K562 (cell line): ENCODE measurements at regions not wholly inside any gene's neighbourhood (a gene's known extent, or its start where the extent isn't known, plus 50 kb on each side); places are given as distances from the start of the nearest gene placed in this dataset.

Experiments
- ATAC-seq: fragments of 200-7000 bp; cut with Tn5 transposase; 3 replicates; pipeline ENCODE4 v1.9.1; 2020; ENCODE audit warnings: moderate library complexity
- BruUV-seq: library from RNA; stranded (reverse); fragments of 400-500 nt; replicated peaks from 2 replicates; lab custom pipeline; 2021; lab: Mats Ljungman, UMichigan
- CTCF ChIA-PET: fragments of 300-600 bp; formaldehyde crosslinking; extraction: SDS; loops from one replicate; lab custom pipeline; 2021; ENCODE audit warnings: low intra/inter-chr PET ratio; lab: Yijun Ruan, JAX
- POLR2A ChIA-PET: fragments of 300-600, 350-650 bp; sonication (Branson Sonifier 250); formaldehyde crosslinking; extraction: SDS; loops from one replicate; lab custom pipeline; 2021; ENCODE audit warnings: antibody characterized with exemption, inconsistent platforms; lab: Yijun Ruan, JAX
- DNase-seq, 4 experiments: peaks; one replicate each; pipeline versions ENCODE4 v3.0.0 to v3.0.0-alpha.2; 2011 to 2018; ENCODE audit warnings: low spot score in 3 of 4, mixed read lengths in 3 of 4; ENCODE audit errors: extremely low read depth in 1 of 4
- FAIRE-seq: peaks from 2 replicates; lab custom pipeline; 2011; peaks lifted over from hg19 to GRCh38; lab: Jason Lieb, UNC
- H2AFZ ChIP-seq: 2 replicates; pipeline ENCODE4 v1.6.0; 2011; ENCODE audit warnings: low read depth, low read length, control low read depth, inconsistent platforms
- H3K27ac ChIP-seq: fragments of 200-600 bp; 3 replicates; pipeline ENCODE4 v1.8.0; 2011; ENCODE audit warnings: low read depth, mild to moderate bottlenecking, control low read depth, inconsistent platforms, low read length, moderate library complexity, mixed read lengths; ENCODE audit errors: extremely low read depth
- H3K27me3 ChIP-seq, 2 experiments: fragments of 300-600 bp in 1 of 2; 2 replicates in 1 of 2; 3 replicates in 1 of 2; pipeline versions ENCODE4 v1.6.0 to v1.8.0; 2011; ENCODE audit warnings: inconsistent platforms in 2 of 2, low read length in 2 of 2, mild to moderate bottlenecking in 1 of 2, mixed read lengths in 1 of 2, moderate library complexity in 1 of 2; ENCODE audit not compliant: control insufficient read depth in 2 of 2, insufficient read depth in 2 of 2
- H3K36me3 ChIP-seq: fragments of 300-600 bp; 3 replicates; pipeline ENCODE4 v1.8.0; 2011; ENCODE audit warnings: mild to moderate bottlenecking, low read length, inconsistent platforms; ENCODE audit not compliant: control insufficient read depth, insufficient read depth
- H3K4me1 ChIP-seq, 2 experiments: fragments of 200-600 bp in 1 of 2; replicated peaks in 1 of 2; 2 replicates in 1 of 2; 3 replicates in 1 of 2; pipeline versions ENCODE4 v1.5.1 to v1.8.0; 2011; ENCODE audit warnings: inconsistent platforms in 2 of 2, low read length in 2 of 2, mild to moderate bottlenecking in 1 of 2, mixed read lengths in 1 of 2, moderate library complexity in 1 of 2; ENCODE audit not compliant: control insufficient read depth in 2 of 2, insufficient read depth in 2 of 2
- H3K4me2 ChIP-seq: 2 replicates; pipeline ENCODE4 v1.6.1; 2011; ENCODE audit warnings: low read length, control low read depth, inconsistent platforms, mixed read lengths; ENCODE audit not compliant: insufficient read depth
- H3K4me3 ChIP-seq: fragments of 200-600 bp; sonication (generic), shearing (Covaris generic); 2 replicates; pipeline ENCODE4 v1.5.1; 2016; ENCODE audit warnings: control low read depth, inconsistent platforms
- H3K79me2 ChIP-seq: fragments of 200-600 bp; 3 replicates; pipeline ENCODE4 v1.8.0; 2011; ENCODE audit warnings: low read length, inconsistent platforms; ENCODE audit not compliant: control insufficient read depth, insufficient read depth
- H3K9ac ChIP-seq, 2 experiments: 2 replicates each; pipeline versions ENCODE4 v1.6.0 to v1.6.1; 2011; ENCODE audit warnings: low read depth in 2 of 2, low read length in 2 of 2, control low read depth in 1 of 2, inconsistent platforms in 1 of 2, mild to moderate bottlenecking in 1 of 2, mixed read lengths in 1 of 2; ENCODE audit not compliant: insufficient read depth in 1 of 2
- H3K9me1 ChIP-seq: one replicate; pipeline ENCODE4 v1.6.0; 2011; ENCODE audit warnings: inconsistent platforms, mild to moderate bottlenecking, low read length, moderate library complexity; ENCODE audit not compliant: control insufficient read depth, insufficient read depth
- H3K9me3 ChIP-seq: replicated peaks from 2 replicates; pipeline ENCODE4 v1.5.1; 2011; ENCODE audit warnings: low read depth, low read length, inconsistent platforms; ENCODE audit not compliant: control insufficient read depth, insufficient read depth
- H4K20me1 ChIP-seq: replicated peaks from 2 replicates; pipeline ENCODE4 v1.6.1; 2011; ENCODE audit warnings: low read length, inconsistent platforms, mixed read lengths; ENCODE audit not compliant: control insufficient read depth, insufficient read depth
- ASH1L ChIP-seq: fragments of 450-650 bp; IDR thresholded peaks from 2 replicates; pipeline ENCODE4 v1.6.1; 2018; ENCODE audit warnings: borderline replicate concordance, mild to moderate bottlenecking, low read depth; ENCODE audit not compliant: partially characterized antibody
- ERF ChIP-seq: fragments of 450-650 bp; formaldehyde crosslinking; IDR thresholded peaks from 2 replicates; pipeline ENCODE4 v1.4.0; 2020; ENCODE audit warnings: mild to moderate bottlenecking, mixed read lengths
- FOS ChIP-seq: IDR thresholded peaks from 3 replicates; pipeline ENCODE4 v1.6.1; 2011; ENCODE audit not compliant: insufficient read length; ENCODE audit errors: extremely low read depth
- HCFC1 ChIP-seq: IDR thresholded peaks from 2 replicates; pipeline ENCODE4 v1.6.1; 2012; ENCODE audit warnings: low read depth, low read length, improper control_type of control experiment
- HMG20B ChIP-seq: fragments of 250-450 bp; sonication (Bioruptor Pico); IDR thresholded peaks from 2 replicates; pipeline ENCODE4 v1.5.0; 2021; ENCODE audit warnings: mild to moderate bottlenecking
- HSF4 ChIP-seq: fragments of 250-450 bp; sonication (Bioruptor Pico); IDR thresholded peaks from 2 replicates; pipeline ENCODE4 v2.1.2; 2022; ENCODE audit warnings: mild to moderate bottlenecking, moderate library complexity, borderline replicate concordance
- IFI16 ChIP-seq: fragments of 250-450 bp; sonication (Bioruptor Pico); IDR thresholded peaks from 2 replicates; pipeline ENCODE4 v2.1.2; 2022; ENCODE audit warnings: mild to moderate bottlenecking, inconsistent platforms
- NFE2L1 ChIP-seq: fragments of 450-650 bp; IDR thresholded peaks from 2 replicates; pipeline ENCODE4 v1.6.1; 2016; ENCODE audit warnings: missing genetic modification characterization, low read depth, mild to moderate bottlenecking, missing compliant biosample characterization, moderate library complexity, borderline replicate concordance
- PTRF ChIP-seq: fragments of 450-650 bp; IDR thresholded peaks from 2 replicates; pipeline ENCODE4 v1.6.1; 2016; ENCODE audit warnings: mild to moderate bottlenecking, missing genetic modification characterization, missing compliant biosample characterization
- PYGO2 ChIP-seq: fragments of 450-650 bp; IDR thresholded peaks from 2 replicates; pipeline ENCODE4 v1.6.1; 2016; ENCODE audit warnings: mild to moderate bottlenecking, missing genetic modification characterization, moderate library complexity, missing compliant biosample characterization
- RAD21 ChIP-seq, 2 experiments: fragments of 250-450 bp in 1 of 2; fragments of 450-650 bp in 1 of 2; sonication (Bioruptor Pico) in 1 of 2; formaldehyde crosslinking in 1 of 2; IDR thresholded peaks in 1 of 2; conservative IDR thresholded peaks in 1 of 2; 2 replicates each; pipeline versions ENCODE4 v1.4.0 to v1.8.0; 2020 to 2022; ENCODE audit warnings: mild to moderate bottlenecking in 2 of 2, moderate library complexity in 1 of 2
- SETDB1 ChIP-seq: IDR thresholded peaks from one replicate; pipeline ENCODE4 v1.6.1; 2012; ENCODE audit warnings: low read length, control low read depth, inconsistent platforms
- ZEB2 ChIP-seq: fragments of 450-650 bp; IDR thresholded peaks from 2 replicates; pipeline ENCODE4 v1.6.1; 2016
- ZNF239 ChIP-seq: fragments of 250-450 bp; sonication (Bioruptor Pico); IDR thresholded peaks from 2 replicates; pipeline ENCODE4 v1.4.0; 2020; ENCODE audit warnings: mild to moderate bottlenecking
- ZNF551 ChIP-seq: fragments of 250-450 bp; sonication (Bioruptor Pico); IDR thresholded peaks from 2 replicates; pipeline ENCODE4 v1.5.0; 2021; ENCODE audit warnings: mild to moderate bottlenecking, moderate library complexity
- ZNF589 ChIP-seq: fragments of 200-800 bp; sonication (Bioruptor generic); IDR thresholded peaks from 2 replicates; pipeline ENCODE4 v1.6.1; 2016; ENCODE audit warnings: low read depth, missing genetic modification characterization, missing compliant biosample characterization
- WGBS: fragments of 100-300 bp; shearing (Covaris generic); methylation state at CpG from one replicate; pipeline ENCODE4 v1.1.6; 2016; ENCODE audit warnings: low coverage, mixed read lengths; ENCODE audit not compliant: insufficient coverage; ENCODE audit errors: missing lambda C conversion rate; 5-methylcytosine and 5-hydroxymethylcytosine counted together
- in situ Hi-C: fragments of 300-500 bp; cut with MboI; formaldehyde crosslinking; loops from 4 replicates; pipeline ENCODE4 v1.15.0; 2018; ENCODE audit warnings: inconsistent platforms, mixed read lengths
- intact Hi-C: fragments of 100-400 bp; cut with micrococcal nuclease; formaldehyde crosslinking; loops from 2 replicates; pipeline ENCODE4 v1.14.2; 2022
- TF ChIP-seq, protein P1 (sequence below): fragments of 450-650 bp; IDR thresholded peaks from one replicate; pipeline ENCODE4 v1.6.1; 2018; ENCODE audit warnings: mild to moderate bottlenecking, moderate library complexity; ENCODE audit not compliant: partially characterized antibody

DNA sequence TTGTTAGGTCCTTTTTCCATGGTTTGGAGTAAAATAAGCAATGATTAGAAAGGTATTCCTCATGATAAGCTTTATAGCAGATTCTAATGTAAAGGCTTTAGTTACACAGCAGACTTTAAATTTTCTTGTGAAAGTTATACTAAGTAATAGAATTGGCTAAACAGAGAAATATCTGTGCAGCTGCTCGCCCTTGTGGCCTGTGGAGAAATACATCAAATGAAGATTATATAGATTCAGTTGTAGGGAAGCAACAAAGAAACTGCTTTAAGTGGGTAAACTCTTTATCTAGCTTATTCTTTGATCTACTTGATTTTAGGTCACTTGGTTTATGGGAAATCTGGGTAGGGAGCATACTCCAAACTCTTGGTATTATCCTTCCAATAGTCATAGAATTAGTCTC is 1269.7 kb upstream of the SPRY2 start:
- Histone ChIP-seq H3K27me3 (no peaks in the 10 kb centered on the region), H3K27ac (no peak overlapping the region)
- 0% methylated on average over 1 of the region's 1 CpG for WGBS
- in situ Hi-C loops, result no loop called here
- FAIRE-seq, result no peak
- intact Hi-C loops, result no loop called here
- no TSS peak for BruUV-seq
- TF ChIP-seq ERF (CRISPR knock-in tag) (no peak), ASH1L (no peak), RAD21 (CRISPR knock-in tag; conservative IDR thresholded peaks at IDR 0.05 in 1 of 2, IDR thresholded peaks at IDR 0.05 in 1 of 2) (no peak), ZEB2 (no peak), HSF4 (CRISPR knock-in tag) (no peak), HMG20B (CRISPR knock-in tag) (no peak), FOS (no peak), ZNF239 (CRISPR knock-in tag) (no peak), ZNF551 (no peak), PYGO2 (no peak), NFE2L1 (no peak), IFI16 (CRISPR knock-in tag) (no peak), SETDB1 (no peak), PTRF (tag) (no peak), ZNF589 (CRISPR knock-in tag) (no peak), HCFC1 (no peak)
- TF ChIP-seq, protein P1, sequence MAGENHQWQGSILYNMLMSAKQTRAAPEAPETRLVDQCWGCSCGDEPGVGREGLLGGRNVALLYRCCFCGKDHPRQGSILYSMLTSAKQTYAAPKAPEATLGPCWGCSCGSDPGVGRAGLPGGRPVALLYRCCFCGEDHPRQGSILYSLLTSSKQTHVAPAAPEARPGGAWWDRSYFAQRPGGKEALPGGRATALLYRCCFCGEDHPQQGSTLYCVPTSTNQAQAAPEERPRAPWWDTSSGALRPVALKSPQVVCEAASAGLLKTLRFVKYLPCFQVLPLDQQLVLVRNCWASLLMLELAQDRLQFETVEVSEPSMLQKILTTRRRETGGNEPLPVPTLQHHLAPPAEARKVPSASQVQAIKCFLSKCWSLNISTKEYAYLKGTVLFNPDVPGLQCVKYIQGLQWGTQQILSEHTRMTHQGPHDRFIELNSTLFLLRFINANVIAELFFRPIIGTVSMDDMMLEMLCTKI, result no peak
- TF ChIP-seq, all 486 proteins: peak for 0
- Histone ChIP-seq H3K36me3 (no peaks in the 10 kb centered on the region), H3K9me1 (no peaks in the 10 kb centered on the region), H3K4me1 (no peaks in the 10 kb centered on the region), H3K4me3 (no peak overlapping the region), H3K9ac (no peak overlapping the region), H4K20me1 (no peaks in the 10 kb centered on the region), H3K9me3 (no peaks in the 10 kb centered on the region), H3K79me2 (no peaks in the 10 kb centered on the region), H3K4me2 (no peak overlapping the region), H2AFZ (no peak overlapping the region)
- CTCF ChIA-PET, result no interaction called here
- DNase-seq, result no peak
- no peak for ATAC-seq
- POLR2A ChIA-PET, result no interaction called here
